Neural progenitor cell (in vitro differentiated cells): ENCODE measurements at regions not wholly inside any gene's neighbourhood (a gene's known extent, or its start where the extent isn't known, plus 50 kb on each side); places are given as distances from the start of the nearest gene placed in this dataset.

Source experiments
- EZH2 ChIP-seq: fragments of 200-600 bp; sonication (generic); IDR thresholded peaks from 2 replicates; pipeline ENCODE4 v1.6.1; 2017; ENCODE audit warnings: antibody characterized with exemption, mild to moderate bottlenecking, moderate library complexity
- TF ChIP-seq, protein P1 (sequence below): fragments of 200-600 bp; sonication (generic); IDR thresholded peaks from 2 replicates; pipeline ENCODE4 v1.5.1; 2017; ENCODE audit warnings: antibody characterized with exemption, mild to moderate bottlenecking

DNA sequence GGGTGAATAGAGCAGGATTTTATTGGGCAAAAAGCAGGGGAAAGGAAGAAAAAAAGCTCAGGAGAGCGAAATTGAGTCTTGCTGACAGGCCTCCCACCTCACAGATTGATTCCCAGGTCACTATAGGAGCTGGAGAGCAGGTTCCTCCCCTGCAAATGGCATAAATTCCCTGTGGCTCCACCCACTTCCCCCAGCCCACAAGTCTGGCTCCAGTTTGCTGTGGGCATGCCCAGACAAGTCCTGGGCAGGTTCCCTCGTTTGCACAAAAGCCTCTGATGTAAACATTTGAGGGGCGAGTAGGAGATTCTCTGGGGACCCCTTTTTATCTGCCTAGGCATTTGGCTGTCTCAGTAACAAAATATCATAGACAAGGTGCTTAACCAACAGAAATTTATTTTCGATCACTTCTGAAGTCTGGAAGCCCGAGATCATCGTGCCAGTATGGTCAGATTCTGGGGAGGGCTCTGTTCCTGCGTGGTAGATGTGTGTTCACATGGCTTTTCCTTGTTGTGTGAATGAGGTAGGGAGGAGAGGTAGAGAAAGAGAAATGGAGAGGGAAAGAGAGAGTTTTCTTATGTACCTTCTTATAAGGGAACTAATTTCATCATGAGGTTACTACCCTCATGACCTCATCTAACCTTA, 614.5 kb downstream of the MAT2B start:
- TF ChIP-seq, protein P1, sequence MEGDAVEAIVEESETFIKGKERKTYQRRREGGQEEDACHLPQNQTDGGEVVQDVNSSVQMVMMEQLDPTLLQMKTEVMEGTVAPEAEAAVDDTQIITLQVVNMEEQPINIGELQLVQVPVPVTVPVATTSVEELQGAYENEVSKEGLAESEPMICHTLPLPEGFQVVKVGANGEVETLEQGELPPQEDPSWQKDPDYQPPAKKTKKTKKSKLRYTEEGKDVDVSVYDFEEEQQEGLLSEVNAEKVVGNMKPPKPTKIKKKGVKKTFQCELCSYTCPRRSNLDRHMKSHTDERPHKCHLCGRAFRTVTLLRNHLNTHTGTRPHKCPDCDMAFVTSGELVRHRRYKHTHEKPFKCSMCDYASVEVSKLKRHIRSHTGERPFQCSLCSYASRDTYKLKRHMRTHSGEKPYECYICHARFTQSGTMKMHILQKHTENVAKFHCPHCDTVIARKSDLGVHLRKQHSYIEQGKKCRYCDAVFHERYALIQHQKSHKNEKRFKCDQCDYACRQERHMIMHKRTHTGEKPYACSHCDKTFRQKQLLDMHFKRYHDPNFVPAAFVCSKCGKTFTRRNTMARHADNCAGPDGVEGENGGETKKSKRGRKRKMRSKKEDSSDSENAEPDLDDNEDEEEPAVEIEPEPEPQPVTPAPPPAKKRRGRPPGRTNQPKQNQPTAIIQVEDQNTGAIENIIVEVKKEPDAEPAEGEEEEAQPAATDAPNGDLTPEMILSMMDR: no peak
- TF ChIP-seq EZH2: no peak
